Neural cell (in vitro differentiated cells): ENCODE measurements at regions not wholly inside any gene's neighbourhood (a gene's known extent, or its start where the extent isn't known, plus 50 kb on each side); places are given as distances from the start of the nearest gene placed in this dataset.

Experiments used
- H2AFZ ChIP-seq: fragments of 200-600, 300-800 bp; sonication (generic), shearing (Covaris generic); 2 replicates; pipeline ENCODE4 v1.6.0; 2014; ENCODE audit warnings: low read depth, mild to moderate bottlenecking, antibody characterized with exemption, low read length, moderate library complexity
- H3F3A ChIP-seq: fragments of 200-600 bp; shearing (Covaris generic); 2 replicates; pipeline ENCODE4 v1.6.1; 2016; ENCODE audit warnings: mild to moderate bottlenecking, moderate library complexity, mixed read lengths, antibody characterized with exemption, low read length; ENCODE audit not compliant: insufficient read depth, poor library complexity, severe bottlenecking
- H3K27ac ChIP-seq: fragments of 200-600, 300-800 bp; sonication (generic), shearing (Covaris generic); 2 replicates; pipeline ENCODE4 v1.5.1; 2014; ENCODE audit warnings: mild to moderate bottlenecking, low read length, moderate library complexity
- H3K27me3 ChIP-seq: fragments of 300-800, 200-600 bp; sonication (generic), shearing (Covaris generic); 2 replicates; pipeline ENCODE4 v1.6.0; 2014; ENCODE audit warnings: mild to moderate bottlenecking, low read depth, low read length, moderate library complexity; ENCODE audit not compliant: insufficient read depth
- H3K36me3 ChIP-seq: fragments of 300-800, 200-600 bp; sonication (generic), shearing (Covaris generic); 2 replicates; pipeline ENCODE4 v1.5.1; 2014; ENCODE audit warnings: mild to moderate bottlenecking, antibody characterized with exemption, low read length, moderate library complexity; ENCODE audit not compliant: insufficient read depth
- H3K4me2 ChIP-seq: fragments of 300-800, 200-600 bp; sonication (generic), shearing (Covaris generic); 2 replicates; pipeline ENCODE4 v1.6.0; 2014; ENCODE audit warnings: mild to moderate bottlenecking, low read length
- H3K4me3 ChIP-seq: fragments of 300-800, 200-600 bp; sonication (generic), shearing (Covaris generic); 2 replicates; pipeline ENCODE4 v1.5.1; 2014; ENCODE audit warnings: mild to moderate bottlenecking, low read length, moderate library complexity
- H3K79me2 ChIP-seq: fragments of 200-600 bp; shearing (Covaris generic); replicated peaks from 2 replicates; pipeline ENCODE4 v1.6.0; 2014; ENCODE audit warnings: mild to moderate bottlenecking, low read length, moderate library complexity; ENCODE audit not compliant: insufficient read depth
- H3K9ac ChIP-seq: fragments of 300-800, 200-600 bp; sonication (generic), shearing (Covaris generic); 2 replicates; pipeline ENCODE4 v1.6.1; 2016; ENCODE audit warnings: mild to moderate bottlenecking, low read length, mixed read lengths
- H3K9me2 ChIP-seq: fragments of 200-600 bp; shearing (Covaris generic); 2 replicates; pipeline ENCODE4 v1.6.1; 2016; ENCODE audit warnings: mild to moderate bottlenecking, low read length, mixed read lengths; ENCODE audit not compliant: insufficient read depth
- H3K9me3 ChIP-seq: fragments of 200-600, 300-800 bp; sonication (generic), shearing (Covaris generic); 2 replicates; pipeline ENCODE4 v1.6.1; 2016; ENCODE audit warnings: mild to moderate bottlenecking, mixed run types, low read length, moderate library complexity, mixed read lengths
- H4K20me1 ChIP-seq: fragments of 200-600 bp; shearing (Covaris generic); 2 replicates; pipeline ENCODE4 v1.6.1; 2016; ENCODE audit warnings: mild to moderate bottlenecking, mixed run types; ENCODE audit not compliant: insufficient read depth
- EP300 ChIP-seq: fragments of 450-650 bp; conservative IDR thresholded peaks from 2 replicates; pipeline ENCODE4 v1.6.1; 2014; ENCODE audit warnings: antibody characterized with exemption, mild to moderate bottlenecking, moderate library complexity; ENCODE audit not compliant: poor library complexity, severe bottlenecking
- EZH2 ChIP-seq: fragments of 200-600, 300-800 bp; shearing (Covaris generic), sonication (generic); IDR thresholded peaks from 2 replicates; pipeline ENCODE4 v1.6.1; 2014; ENCODE audit warnings: antibody characterized with exemption, low read length, borderline replicate concordance, mild to moderate bottlenecking; ENCODE audit not compliant: insufficient read depth, poor library complexity, severe bottlenecking
- MXI1 ChIP-seq: fragments of 450-650 bp; conservative IDR thresholded peaks from 2 replicates; pipeline ENCODE4 v1.6.1; 2014; ENCODE audit warnings: antibody characterized with exemption, mild to moderate bottlenecking; ENCODE audit not compliant: poor library complexity, severe bottlenecking
- POLR2AphosphoS5 ChIP-seq: IDR thresholded peaks from 2 replicates; pipeline ENCODE4 v1.6.1; 2012
- RAD21 ChIP-seq: fragments of 450-650 bp; conservative IDR thresholded peaks from 2 replicates; pipeline ENCODE4 v1.6.1; 2014; ENCODE audit warnings: antibody characterized with exemption, mild to moderate bottlenecking, moderate library complexity
- SMC3 ChIP-seq: fragments of 450-650 bp; conservative IDR thresholded peaks from 2 replicates; pipeline ENCODE4 v1.6.1; 2014; ENCODE audit warnings: antibody characterized with exemption, mild to moderate bottlenecking, moderate library complexity; ENCODE audit not compliant: poor library complexity
- TAF1 ChIP-seq: IDR thresholded peaks from 2 replicates; pipeline ENCODE4 v1.6.1; 2012; ENCODE audit warnings: low read depth
- TF ChIP-seq, protein P1 (sequence below): IDR thresholded peaks from 2 replicates; pipeline ENCODE4 v1.6.1; 2012; ENCODE audit warnings: borderline replicate concordance
- TF ChIP-seq, protein P2 (sequence below): fragments of 450-650 bp; IDR thresholded peaks from 2 replicates; pipeline ENCODE4 v1.5.1; 2014; ENCODE audit warnings: antibody characterized with exemption, mild to moderate bottlenecking, moderate library complexity; ENCODE audit not compliant: poor library complexity, severe bottlenecking

DNA sequence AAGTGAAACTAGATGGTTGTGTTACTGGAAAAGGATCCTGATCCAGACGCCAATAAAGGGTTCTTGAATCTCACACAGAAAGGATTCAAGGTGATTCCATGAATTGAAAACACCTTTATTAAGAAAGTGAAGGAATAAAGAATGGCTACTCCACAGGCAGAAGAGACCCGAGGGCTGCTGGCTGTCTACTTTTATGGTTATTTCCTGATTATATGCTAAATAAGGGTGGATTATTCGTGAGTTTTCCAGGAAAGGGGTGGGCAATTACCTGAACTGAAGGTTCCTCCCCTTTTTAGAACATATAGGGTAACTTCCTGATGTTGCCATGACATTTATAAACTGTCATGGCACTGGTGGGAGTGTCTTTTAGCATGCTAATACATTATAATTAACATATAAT, 50.9 kb upstream of the WARS2 start:
- Histone ChIP-seq H3K9me2 (no peaks in the 10 kb centered on the region), H3K9ac (no peak overlapping the region), H3F3A (no peaks in the 10 kb centered on the region), H3K36me3 (no peaks in the 10 kb centered on the region), H3K79me2 (no peaks in the 10 kb centered on the region), H3K9me3 (no peaks in the 10 kb centered on the region), H3K4me3 (no peak overlapping the region), H4K20me1 (no peaks in the 10 kb centered on the region), H2AFZ (no peak overlapping the region), H3K27ac (no peak overlapping the region), H3K4me2 (no peak overlapping the region), H3K27me3 (no peaks in the 10 kb centered on the region)
- TF ChIP-seq MXI1 (no peak), RAD21 (no peak), EP300 (no peak), TAF1 (no peak), SMC3 (no peak), EZH2 (no peak), POLR2AphosphoS5 (no peak)
- TF ChIP-seq, protein P1, sequence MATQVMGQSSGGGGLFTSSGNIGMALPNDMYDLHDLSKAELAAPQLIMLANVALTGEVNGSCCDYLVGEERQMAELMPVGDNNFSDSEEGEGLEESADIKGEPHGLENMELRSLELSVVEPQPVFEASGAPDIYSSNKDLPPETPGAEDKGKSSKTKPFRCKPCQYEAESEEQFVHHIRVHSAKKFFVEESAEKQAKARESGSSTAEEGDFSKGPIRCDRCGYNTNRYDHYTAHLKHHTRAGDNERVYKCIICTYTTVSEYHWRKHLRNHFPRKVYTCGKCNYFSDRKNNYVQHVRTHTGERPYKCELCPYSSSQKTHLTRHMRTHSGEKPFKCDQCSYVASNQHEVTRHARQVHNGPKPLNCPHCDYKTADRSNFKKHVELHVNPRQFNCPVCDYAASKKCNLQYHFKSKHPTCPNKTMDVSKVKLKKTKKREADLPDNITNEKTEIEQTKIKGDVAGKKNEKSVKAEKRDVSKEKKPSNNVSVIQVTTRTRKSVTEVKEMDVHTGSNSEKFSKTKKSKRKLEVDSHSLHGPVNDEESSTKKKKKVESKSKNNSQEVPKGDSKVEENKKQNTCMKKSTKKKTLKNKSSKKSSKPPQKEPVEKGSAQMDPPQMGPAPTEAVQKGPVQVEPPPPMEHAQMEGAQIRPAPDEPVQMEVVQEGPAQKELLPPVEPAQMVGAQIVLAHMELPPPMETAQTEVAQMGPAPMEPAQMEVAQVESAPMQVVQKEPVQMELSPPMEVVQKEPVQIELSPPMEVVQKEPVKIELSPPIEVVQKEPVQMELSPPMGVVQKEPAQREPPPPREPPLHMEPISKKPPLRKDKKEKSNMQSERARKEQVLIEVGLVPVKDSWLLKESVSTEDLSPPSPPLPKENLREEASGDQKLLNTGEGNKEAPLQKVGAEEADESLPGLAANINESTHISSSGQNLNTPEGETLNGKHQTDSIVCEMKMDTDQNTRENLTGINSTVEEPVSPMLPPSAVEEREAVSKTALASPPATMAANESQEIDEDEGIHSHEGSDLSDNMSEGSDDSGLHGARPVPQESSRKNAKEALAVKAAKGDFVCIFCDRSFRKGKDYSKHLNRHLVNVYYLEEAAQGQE = no peak
- TF ChIP-seq, protein P2, sequence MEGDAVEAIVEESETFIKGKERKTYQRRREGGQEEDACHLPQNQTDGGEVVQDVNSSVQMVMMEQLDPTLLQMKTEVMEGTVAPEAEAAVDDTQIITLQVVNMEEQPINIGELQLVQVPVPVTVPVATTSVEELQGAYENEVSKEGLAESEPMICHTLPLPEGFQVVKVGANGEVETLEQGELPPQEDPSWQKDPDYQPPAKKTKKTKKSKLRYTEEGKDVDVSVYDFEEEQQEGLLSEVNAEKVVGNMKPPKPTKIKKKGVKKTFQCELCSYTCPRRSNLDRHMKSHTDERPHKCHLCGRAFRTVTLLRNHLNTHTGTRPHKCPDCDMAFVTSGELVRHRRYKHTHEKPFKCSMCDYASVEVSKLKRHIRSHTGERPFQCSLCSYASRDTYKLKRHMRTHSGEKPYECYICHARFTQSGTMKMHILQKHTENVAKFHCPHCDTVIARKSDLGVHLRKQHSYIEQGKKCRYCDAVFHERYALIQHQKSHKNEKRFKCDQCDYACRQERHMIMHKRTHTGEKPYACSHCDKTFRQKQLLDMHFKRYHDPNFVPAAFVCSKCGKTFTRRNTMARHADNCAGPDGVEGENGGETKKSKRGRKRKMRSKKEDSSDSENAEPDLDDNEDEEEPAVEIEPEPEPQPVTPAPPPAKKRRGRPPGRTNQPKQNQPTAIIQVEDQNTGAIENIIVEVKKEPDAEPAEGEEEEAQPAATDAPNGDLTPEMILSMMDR = no peak

- Histone ChIP-seq H3K36me3 (no peaks in the 10 kb centered on the region), H3F3A (no peaks in the 10 kb centered on the region), H3K4me2 (no peak overlapping the region), H2AFZ (no peak overlapping the region), H4K20me1 (no peaks in the 10 kb centered on the region), H3K27ac (no peak overlapping the region), H3K79me2 (no peaks in the 10 kb centered on the region), H3K9me3 (no peaks in the 10 kb centered on the region), H3K9ac (no peak overlapping the region), H3K9me2 (no peaks in the 10 kb centered on the region), H3K4me3 (no peak overlapping the region), H3K27me3 (no peaks in the 10 kb centered on the region)
- TF ChIP-seq EZH2 (no peak), RAD21 (no peak), SMC3 (no peak), EP300 (no peak), MXI1 (no peak), POLR2AphosphoS5 (no peak), TAF1 (no peak)
- TF ChIP-seq, protein P2 = no peak
- TF ChIP-seq, protein P1 = no peak
Observed at GRCh38 chr1:119204197-119204960, 63.9 kb upstream of the WARS2 start.
